ENCODE measurements at regions not wholly inside any gene's neighbourhood (a gene's known extent, or its start where the extent isn't known, plus 50 kb on each side); places are given as distances from the start of the nearest gene placed in this dataset.
"Not testable (repeated sequence)": the region's sequence is repeated elsewhere in the genome, so short reads cannot be mapped to it uniquely, and the experiment has no call there.

DNA sequence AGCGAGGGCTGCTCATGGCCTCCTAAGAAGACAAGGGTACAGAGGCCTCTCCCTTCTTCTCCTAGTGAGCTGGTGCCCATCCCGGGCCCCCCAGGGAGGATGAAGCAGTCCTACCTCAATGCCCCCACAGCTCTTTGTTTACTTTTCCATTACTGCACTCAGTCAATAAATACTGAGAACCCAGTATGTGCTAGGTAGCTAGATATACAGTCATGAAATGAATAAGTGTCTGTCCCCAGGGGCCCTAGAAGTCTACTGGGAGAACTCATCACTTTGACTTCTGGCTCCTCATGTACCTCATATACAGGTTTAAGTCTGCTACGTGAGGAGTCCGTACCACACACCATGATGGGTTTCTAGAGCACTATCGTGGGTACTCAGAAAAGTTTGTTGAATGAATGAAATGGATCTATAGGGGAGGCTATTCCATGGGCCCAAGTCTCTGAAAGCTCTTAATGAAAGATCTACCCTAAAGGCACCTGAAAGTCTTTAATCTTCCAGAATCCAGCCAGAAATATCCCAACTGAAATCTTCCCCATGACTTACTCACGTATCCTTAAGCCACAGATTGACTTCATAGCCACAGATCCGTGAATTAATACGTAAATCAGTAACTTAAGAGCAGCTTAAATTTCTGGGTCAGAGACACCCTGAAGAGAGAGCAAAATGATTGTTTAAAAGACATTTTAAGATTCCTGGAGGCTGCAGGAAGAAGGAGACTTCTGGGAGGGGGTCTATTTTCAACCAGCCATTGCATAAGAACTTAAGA, 51.6 kb upstream of the POMP start:
- DNase-seq, result no peak

DNA sequence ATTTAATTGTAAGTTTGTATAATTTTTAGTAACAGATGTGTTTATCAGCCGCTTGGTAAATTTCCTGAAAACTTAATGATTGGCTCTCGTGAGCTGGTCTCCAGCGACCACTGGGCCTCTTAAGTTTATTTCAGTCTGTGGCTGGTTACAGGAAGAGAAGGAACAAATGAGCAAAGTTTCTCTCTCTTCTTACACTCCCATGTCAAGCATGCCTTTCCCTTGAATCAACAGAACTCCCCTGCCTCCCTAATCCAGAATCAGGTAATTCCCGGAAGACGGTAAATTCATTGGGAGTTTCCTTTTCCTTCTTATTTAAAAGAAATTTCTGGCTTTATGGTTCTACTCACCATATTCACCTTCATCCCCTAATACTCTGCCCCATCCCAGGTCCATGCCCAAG, 52.5 kb upstream of the POMP start:
- no peak for DNase-seq

DNA sequence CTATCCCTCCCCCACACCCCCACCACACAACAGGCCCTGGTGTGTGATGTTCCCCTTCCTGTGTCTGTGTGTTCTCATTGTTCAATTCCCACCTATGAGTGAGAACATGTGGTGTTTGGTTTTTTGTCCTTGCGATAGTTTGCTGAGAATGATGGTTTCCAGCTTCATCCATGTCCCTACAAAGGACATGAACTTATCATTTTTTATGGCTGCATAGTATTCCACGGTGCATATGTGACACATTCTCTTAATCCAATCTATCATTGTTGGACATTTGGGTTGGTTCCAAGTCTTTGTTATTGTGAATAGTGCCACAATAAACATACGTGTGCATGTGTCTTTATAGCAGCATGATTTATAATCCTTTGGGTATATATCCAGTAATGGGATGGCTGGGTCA, 53.8 kb upstream of the POMP start:
- DNase-seq, result not testable (repeated sequence)

DNA sequence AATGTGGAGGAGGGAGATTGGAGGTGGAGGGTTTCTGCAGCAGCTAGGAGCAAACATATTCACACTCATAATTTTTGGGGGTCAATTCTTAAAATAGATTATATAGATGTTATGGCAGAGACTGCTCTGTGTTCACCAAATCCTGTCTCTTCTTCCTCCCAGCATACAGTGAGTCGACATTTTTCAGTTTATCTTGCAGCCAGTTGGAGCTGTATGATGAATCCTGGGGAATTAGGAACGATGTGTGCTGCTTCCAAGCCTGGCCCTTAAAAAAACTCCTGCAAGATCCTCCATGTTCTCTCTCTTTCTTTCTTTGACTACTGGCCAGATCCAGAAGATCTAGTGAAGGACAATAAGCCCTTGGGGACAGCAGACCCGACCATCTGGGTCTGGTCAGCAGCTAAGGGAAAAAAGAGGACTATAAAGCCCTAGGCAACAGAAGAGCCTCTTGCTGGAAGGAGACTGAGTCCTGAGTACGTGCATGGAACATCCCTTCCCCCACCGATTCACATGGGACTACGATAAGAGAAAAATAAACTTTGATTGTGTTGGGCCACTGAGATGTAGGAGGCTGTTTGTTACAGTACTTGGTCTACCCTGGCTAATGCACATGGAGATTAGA, 55.8 kb upstream of the POMP start:
- no peak for DNase-seq

DNA sequence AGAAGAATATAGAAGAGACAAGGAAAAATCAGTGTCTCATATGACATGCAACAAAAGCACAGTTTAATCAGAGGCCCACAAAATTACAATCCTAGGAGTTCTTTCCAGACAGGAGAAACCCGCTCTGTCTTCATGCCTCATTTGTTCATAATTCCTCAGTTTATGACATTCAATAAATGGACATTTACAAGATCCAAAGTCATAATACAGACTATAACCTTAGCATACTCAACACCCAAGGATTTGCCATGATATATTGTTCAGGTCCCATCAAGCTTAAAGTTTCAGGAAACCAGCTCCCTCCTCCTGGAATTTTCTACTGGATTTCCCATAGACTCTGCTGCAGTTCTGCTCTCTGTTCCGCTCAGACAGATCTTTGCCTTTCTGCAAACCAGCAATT, 56.4 kb upstream of the POMP start:
- no peak for DNase-seq

DNA sequence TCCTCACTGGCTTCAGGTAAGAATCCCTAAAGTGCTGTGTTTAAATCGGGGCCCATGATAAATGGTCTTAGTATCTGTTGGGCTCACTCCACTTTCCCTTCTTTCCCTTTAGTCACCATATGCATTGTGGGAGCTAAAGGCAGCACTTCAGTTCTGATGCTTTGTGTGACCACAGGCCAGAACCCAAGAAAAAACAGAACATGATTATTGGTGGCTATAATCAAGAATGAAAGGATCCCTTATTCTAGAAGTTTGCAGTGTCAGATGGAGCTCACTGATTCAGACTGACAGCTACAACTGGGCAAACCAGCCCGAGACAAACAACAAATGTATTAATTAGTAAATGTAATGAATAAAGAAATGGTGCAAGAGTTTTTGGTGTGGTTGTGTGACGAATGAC, 57.3 kb upstream of the POMP start:
- DNase-seq, result no peak

DNA sequence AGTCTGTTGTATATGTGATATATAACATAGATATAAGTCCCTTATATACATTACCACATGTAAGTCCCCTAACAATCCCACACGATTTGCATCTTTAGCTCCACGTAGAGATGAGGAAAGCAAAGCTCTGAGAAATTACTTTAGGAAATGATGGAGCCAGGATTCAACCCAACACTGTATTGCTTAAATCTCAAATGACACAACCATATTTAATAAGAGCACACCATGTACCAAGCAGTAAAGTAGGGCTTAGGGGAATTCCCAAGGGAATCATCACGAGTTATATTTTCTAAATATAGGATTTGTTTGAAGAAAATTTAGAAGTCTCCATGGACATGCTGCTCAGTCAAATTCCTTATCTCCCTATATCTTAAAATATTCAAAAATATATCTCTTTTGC, 61.3 kb upstream of the POMP start:
- DNase-seq, result no peak

DNA sequence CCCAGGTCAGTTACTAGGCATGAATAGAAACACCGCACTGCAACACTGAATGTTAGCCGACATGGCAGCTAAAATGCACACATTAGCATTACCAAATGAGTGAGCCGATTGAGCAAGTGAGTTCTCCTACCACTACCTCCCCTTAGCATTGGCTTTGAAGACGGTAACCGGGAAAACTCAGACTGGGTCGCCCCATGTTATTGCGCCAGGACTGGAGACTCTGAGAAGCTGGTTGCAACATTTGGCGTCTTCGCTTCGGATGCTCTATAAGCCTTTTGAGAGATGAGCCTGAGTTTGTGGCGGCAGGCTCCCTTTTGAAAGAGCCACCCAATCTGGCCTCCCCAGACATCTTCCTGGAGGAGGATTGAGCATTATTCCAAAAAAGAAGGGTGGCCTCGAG, 68.5 kb upstream of the POMP start:
- no peak for DNase-seq

DNA sequence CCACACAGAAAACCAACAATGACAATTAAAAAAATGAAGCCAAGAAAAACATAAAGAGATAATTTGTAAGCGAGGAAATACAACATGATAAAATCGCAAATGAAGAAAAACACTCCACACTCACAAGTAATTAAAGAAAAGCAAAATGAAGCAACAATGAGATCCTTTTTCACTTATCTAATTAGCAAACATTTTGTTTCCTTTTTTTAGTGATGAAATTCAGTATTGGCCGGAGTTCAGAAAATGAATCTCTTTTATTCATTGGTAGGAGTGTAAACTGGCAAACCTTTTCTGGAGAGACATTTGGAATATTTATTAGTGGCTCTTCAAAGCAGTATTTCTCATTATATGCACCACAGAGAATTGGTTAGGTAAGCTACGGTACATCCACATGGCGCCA, 70.6 kb upstream of the POMP start:
- no peak for DNase-seq

DNA sequence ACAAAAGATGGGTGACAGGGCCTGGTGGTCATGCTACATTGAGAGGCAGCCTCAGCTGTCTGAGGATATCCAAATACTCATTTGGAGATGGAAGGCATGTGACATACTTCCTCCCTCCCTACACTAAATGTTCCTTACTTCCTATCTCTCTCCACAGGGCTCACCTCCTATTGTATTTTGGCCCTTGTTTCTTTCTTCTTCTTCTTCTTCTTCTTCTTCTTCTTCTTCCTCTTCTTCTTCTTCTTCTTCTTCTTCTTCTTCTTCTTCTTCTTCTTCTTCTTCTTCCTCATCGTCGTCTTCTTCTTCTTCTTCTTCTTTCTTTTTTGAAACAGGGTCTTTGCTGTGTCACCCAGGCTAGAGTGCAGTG, 71.8 kb upstream of the POMP start:
- DNase-seq, result no peak

DNA sequence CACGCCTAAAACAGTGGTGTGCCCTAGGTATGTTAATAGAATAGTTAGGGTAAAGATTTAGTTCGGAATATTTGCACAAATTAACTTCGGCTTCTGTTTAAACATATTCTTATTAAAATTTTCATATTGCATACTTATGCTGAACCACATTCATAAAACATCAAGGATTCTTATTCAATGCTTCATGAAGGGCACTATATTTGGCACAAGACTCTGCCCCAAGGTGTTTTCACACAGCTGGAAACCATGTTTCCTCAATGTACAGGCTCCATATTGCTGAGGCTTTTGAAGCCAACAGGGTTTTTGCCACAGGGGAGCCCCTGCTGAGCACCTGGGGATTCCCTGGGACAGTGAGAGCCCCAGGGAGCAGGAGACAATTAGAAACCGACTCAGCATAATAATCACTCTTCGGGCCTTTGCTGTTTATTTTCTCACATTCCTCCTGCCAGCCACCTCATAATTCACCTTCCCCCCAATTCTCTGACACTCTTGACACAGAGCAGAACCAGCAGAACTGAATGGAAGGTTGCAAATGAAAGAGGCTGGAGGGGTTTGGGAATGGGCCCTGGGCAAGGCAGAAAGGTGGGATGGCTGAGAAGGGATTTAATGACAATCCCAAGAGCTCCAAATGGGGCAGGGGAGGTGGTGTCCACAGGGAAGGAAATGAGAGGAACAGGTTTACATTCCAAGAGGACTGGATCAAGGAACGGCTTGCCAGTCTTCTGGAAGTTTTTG, 72.3 kb upstream of the POMP start:
- DNase-seq, result peak; percentile 5

DNA sequence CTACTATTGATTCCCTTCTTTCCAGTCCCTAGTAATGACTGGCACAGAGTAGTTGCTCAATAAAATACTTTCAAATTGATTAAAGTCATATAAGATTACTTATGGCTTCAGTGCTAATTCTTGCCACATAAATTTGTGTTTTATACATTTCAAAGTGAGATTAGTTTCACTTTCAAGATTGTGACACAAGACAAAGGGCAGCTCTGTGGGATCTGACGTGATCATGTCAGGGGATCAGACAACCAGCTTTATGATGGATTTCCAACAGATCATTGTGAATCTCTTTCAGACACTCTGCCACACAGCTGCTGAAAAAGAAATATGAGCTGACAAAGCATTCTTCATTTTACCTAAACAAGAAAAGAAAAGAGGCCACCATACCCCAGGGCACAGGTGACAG, 73.4 kb upstream of the POMP start:
- no peak for DNase-seq

DNA sequence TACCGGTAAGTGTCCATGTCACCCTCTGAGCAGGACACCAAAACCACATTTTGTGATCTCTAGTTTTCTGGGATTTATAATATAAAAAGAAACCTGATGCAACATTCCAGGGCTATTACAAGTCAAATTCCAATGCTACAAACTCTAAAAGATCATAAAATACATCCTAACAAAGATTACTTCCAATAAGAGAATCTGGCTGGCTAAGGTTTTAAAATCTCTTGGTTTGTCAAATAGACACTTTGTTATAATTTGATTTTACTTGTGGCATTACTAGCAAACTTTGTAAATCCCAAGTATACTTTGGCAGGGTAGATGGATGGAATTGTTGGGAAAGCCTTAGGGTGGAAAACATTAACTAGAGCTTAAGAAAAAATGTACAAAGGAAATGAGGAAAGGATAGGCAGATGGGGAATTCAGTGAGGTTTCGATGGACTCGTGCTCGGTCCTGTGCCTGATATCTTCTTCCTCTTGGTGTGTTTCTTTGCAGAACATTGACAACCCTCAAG, 74.0 kb upstream of the POMP start:
- no peak for DNase-seq

DNA sequence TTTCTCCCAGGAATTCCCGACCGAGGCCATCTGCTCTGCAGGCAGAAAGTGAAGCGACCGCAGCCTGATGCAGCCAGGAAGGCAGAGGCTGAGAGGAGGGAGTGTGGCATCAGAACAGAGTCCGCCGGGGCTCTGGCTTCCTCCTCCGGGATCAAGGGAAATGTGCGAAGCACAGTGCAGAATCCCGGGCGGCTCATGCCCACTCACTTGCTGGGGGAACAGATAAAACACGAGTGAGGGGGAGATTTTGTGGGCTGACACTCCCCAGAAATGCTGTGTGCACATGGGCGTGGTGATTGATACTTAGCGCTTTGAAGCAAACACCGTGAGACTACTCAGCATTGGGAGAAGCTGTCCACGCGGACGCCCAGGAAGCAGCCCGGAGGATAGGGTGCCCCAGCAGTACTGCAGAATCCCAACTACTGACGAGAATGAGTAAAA, 75.3 kb upstream of the POMP start:
- DNase-seq, result no peak

DNA sequence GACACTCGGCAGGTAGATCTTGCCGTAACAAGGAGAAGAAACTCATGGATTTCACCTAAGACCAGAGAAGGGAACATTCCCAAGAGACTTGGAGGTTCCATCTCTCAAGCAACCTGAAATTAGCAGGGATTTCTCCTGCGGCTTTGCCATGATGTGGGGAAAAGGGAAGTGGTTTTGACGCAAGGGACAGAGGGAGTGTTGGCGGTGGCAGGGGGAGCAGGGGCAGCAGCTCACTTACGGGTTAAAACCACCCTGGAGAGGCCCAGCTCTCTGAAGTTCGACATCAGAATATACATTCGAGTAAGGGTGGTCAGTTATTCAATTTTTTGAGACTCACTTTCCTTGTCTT, 76.1 kb upstream of the POMP start:
- DNase-seq, result no peak

DNA sequence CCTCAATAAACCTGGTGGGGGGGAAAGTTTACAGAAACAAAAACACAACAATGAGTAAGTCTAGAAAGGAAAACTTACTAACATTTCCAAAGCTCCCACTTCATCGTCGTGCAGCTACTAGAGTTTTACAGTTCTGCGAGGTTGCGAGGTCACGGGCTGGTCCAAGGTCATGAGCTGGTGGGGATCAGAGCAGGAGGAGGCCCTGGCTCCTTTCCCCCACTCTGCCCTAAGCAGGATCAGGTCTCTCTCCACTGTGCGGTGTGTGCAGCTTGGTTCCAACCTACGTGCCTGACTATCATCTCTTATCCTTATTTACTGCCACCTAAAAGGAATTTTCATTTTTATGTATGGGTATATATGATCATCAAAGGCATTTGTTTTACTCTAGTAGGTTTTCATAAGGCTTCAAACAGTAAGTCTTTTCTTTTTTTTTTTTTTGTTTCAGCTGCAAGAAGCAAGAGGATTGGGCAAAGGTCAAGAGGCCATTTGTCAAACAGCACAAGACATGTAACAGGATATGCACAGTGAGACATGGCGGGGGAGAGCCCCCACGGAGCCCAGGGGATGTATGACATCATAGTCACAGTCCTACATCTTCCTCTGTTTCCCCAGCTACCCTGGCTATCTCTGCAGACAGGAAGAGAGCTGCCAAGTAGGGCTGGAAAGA, 76.6 kb upstream of the POMP start:
- no peak for DNase-seq

DNA sequence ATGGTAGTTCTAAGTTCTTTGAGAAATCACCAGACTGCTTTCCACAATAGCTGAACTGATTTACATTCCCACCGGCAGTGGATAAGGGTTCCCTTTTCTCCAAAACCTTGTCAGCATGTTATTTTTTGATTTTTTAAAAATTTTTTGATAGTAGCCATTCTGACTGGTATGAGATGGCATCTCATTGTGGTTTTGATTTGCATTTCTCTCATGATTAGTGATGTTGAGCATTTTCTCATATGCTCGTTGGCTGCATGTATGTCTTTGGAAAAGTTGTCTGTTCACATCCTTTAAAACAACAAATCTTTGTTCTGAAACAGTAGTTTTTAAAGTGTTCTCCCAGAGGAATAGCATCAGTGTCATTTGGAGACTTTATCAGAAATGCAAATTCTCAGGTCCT, 77.5 kb upstream of the POMP start:
- DNase-seq, result no peak

DNA sequence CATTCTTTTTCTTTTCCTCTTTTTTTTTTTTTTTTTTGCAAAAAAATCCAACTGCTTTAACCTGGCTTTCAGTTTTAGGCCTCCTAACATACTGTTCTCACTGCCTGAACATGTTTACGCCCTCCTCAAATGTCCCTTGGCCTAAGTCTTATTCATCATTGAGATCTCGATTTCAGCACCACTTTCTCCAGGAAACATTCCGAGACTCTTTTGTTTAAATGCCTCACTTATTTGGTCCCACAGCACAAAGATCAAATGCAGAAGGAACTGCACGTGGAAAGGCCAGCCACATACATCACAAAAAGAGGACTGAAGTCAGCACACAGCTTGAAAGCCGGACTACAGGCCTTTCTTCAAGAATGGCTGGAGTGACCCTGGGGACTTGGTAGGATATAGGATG, 79.2 kb upstream of the POMP start:
- no peak for DNase-seq

DNA sequence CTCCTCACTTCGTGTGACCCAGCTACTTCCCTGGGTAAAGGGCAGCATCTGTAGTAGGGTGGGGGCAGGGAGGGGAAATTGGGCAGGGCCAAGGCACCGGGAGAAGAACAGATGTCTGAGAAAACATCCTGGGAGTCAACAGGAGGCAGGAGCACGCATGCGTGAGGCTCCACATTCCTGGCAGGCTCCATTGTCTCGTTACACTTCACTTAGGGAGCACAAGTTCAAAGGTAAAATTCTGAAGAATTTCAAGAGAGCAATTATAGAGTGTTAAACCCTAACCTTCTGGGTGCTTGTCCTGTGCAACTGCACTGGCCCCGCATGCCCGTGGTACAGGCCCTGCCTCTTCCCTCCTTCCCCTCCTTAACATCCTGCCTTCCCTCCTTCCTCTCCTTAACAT, 79.6 kb upstream of the POMP start:
- no peak for DNase-seq

DNA sequence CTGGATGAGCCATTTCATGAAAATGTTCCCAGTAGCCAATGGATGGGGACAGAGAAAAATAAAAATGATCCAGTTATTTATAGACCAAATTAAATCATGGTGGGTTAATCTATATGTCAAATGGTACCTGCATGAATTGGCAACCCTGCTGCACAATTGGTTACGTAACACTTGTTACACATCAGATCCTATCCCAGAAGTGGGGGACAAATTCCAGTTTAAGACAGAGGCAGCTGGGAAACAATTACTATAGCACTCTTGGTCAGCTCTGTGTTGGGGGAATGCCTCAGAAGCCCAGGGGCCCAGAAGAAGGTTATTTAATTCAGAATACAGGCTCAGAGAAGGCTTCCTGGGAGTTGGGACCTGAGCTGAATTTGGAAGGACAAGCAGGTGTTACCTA, 81.1 kb upstream of the FLT1 start:
- no peak for DNase-seq

DNA sequence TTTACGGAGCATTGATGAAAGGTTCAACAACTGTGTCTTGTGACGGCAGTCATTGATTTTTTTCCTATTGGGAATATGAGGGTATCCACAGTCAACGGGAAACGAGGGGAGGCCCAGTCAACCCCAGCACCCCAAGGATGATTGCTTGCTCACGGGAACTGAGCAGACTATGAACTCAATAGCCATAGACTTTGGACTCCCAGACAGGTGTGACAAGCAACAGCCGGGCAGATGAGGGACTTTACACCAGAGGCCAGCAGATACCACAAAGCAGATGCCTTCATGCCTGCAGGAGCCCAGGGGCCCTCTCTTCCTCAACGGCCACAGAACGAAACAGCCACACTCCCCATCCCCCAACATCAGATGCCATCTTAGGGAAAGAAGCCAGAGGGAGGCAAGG, 80.3 kb upstream of the FLT1 start:
- no peak for DNase-seq

DNA sequence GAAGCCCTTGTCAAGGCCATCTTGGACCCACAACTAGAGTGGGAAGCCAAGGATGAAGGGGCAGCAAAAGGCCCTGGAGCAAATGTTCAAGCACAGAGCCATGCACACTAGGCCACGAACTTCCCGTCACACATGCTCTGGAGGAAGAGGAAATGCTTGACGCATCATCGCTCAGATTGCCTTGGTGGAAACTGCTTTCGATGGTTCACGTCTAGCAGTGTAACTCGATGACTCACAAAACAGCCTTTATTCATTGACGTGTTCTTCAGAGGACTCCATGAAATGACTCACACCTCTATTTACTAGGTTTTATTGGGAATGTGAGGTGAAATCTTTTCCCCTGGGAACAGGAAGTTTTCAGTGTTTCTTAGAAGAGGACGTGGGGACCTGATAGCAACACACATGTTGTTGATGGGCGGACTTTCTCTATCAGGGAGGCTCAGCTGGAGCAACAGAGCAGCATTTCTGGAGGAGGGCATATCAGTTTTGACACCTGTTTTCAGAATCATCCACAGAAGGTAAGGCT, 79.8 kb upstream of the FLT1 start:
- no peak for DNase-seq

DNA sequence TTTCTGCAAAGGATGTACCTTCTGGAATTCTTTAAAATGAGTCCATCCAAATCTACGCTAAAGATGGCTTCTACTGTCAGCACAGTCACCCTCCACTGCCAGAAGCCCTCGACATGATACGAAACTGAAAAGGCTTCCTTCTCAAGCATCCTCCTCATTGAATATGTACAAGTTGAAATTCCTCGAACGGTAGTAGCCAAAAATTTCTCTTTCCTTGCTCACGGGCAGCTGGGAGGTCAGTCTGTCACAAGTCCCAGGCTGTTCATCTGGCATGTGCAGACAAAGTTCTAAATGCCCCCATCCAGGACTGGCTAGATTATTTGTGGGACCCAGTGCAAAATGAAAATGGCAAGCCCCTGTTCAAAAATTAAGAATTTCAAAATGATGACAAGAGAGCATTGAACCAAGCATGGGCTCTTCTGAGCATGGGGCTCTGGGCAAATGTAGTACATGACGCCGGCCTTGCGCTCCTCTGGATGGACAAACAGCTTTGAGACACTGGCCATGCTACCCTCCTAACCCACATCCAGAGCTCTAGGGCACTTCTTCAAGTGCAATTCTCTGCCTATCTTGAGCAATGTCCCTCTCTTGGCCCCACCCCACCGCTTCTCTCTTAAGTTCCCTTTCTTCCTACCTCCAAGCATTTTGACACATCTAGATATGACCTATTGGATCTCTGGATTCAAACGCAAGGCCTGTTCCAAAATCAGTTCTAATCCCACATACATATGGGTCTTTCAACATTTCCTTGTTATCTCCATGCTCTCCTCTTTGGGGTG, 78.9 kb upstream of the FLT1 start:
- DNase-seq, result no peak

Measured in NCI-H146 (cell line).